Heart left ventricle (tissue), 13 donors: ENCODE measurements at regions not wholly inside any gene's neighbourhood (a gene's known extent, or its start where the extent isn't known, plus 50 kb on each side); places are given as distances from the start of the nearest gene placed in this dataset.

Experiments used
- POLR2A ChIP-seq, 2 donors: fragments of 450-650 bp; IDR thresholded peaks; one replicate each; pipeline ENCODE4 v1.6.1; 2017; ENCODE audit warnings: antibody characterized with exemption in 2 of 2, mild to moderate bottlenecking in 2 of 2, moderate library complexity in 2 of 2
- TF ChIP-seq, protein P1 (sequence below), 12 donors: fragments of 200-600 bp; sonication (generic) in 4 of 12; IDR thresholded peaks; one replicate each; pipeline versions ENCODE4 v1.5.0 to v1.8.0; 2018 to 2022; ENCODE audit warnings: antibody characterized with exemption in 12 of 12, mild to moderate bottlenecking in 5 of 12
- donor health status: ischemic (EF 13 %, LVEDD 7.1; RV severe dilation, severe dysfunction).
- donor health status: DM: no; HTN: yes; CAD: no.
- donor health status: DM: no; HTN: no; CAD: no.
- donor health status: ischemic (EF 25% LVEDD 6.9; RV normal size, moderate dysfunction).
- donor health status: ischemic (EF 25% LVEDD 5.7; RV mildly dilated, moderate dysfunction).
- donor health status: ischemic (EF 35%, LVEDD 5.7; RV mildly dilated, moderate dysfunction).
- donor health status: nonischemic (EF 11% LVEDD 7.7; RV severe dilation, severe dysfunction).
- donor health status: DM: yes; HTN: yes; CAD: no.
- donor health status: PGD.
- donor health status: ischemic (EF 29% LVEDD 5.4; RV normal size, mild dysfunction).
- donor health status: nonischemic (EF 23%, LVEDD 6.1; RV moderate dilation, normal function).

DNA sequence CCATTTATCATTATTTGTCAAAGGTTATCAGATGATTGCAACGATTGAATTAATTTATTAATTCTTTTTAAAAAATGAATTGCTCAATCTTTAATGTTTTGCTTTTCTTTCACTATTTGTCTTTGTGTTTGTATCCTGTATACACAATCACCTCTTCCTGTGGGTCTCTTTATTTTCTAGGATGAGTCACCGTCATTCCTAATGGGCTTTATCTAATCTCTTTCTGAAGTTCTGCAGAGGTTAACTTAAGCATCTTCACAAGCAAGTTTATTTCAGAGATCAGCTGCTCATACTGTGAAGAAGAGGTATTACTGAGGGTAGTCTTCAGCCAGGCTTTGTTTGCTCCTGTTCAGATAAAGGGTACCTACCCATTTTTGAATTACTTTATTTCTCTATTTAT lies 323.9 kb downstream of the NNT start:
- TF ChIP-seq, protein P1, sequence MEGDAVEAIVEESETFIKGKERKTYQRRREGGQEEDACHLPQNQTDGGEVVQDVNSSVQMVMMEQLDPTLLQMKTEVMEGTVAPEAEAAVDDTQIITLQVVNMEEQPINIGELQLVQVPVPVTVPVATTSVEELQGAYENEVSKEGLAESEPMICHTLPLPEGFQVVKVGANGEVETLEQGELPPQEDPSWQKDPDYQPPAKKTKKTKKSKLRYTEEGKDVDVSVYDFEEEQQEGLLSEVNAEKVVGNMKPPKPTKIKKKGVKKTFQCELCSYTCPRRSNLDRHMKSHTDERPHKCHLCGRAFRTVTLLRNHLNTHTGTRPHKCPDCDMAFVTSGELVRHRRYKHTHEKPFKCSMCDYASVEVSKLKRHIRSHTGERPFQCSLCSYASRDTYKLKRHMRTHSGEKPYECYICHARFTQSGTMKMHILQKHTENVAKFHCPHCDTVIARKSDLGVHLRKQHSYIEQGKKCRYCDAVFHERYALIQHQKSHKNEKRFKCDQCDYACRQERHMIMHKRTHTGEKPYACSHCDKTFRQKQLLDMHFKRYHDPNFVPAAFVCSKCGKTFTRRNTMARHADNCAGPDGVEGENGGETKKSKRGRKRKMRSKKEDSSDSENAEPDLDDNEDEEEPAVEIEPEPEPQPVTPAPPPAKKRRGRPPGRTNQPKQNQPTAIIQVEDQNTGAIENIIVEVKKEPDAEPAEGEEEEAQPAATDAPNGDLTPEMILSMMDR (IDR thresholded peaks at IDR 0.05) = no peak
- no peak for TF ChIP-seq POLR2A (IDR thresholded peaks at IDR 0.05)
